PC-3 (cell line): ENCODE measurements at regions not wholly inside any gene's neighbourhood (a gene's known extent, or its start where the extent isn't known, plus 50 kb on each side); places are given as distances from the start of the nearest gene placed in this dataset.

ENCODE experiments used
- ATAC-seq: fragments of 200-7000 bp; cut with Tn5 transposase; 2 replicates; pipeline ENCODE4 v1.9.1; 2020; ENCODE audit warnings: mild to moderate bottlenecking, moderate library complexity
- BruUV-seq: library from RNA; stranded (reverse); fragments of 400-500 nt; replicated peaks from 2 replicates; lab custom pipeline; 2021; lab: Mats Ljungman, UMichigan
- CTCF ChIA-PET: fragments of 300-600 bp; sonication (Branson Sonifier 250); formaldehyde crosslinking; loops from one replicate; lab custom pipeline; 2022; ENCODE audit warnings: antibody characterized with exemption; lab: Charles Lee
- POLR2A ChIA-PET: fragments of 300-600 bp; sonication (Branson Sonifier 250); formaldehyde crosslinking; loops from one replicate; lab custom pipeline; 2022; ENCODE audit warnings: antibody characterized with exemption; ENCODE audit not compliant: unreplicated experiment; lab: Charles Lee
- DNase-seq: peaks from one replicate; pipeline ENCODE4 v3.0.0-alpha.2; 2015
- H2AFZ ChIP-seq: fragments of 300-600 bp; sonication (generic); 2 replicates; pipeline ENCODE4 v1.6.0; 2016; ENCODE audit warnings: antibody characterized with exemption, low read length
- H3F3A ChIP-seq: fragments of 300-600 bp; sonication (generic); one replicate; pipeline ENCODE4 v1.6.0; 2017; ENCODE audit warnings: antibody characterized with exemption, low read length, control low read depth, mild to moderate bottlenecking; ENCODE audit not compliant: unreplicated experiment
- H3K27ac ChIP-seq: fragments of 300-600 bp; sonication (generic); 2 replicates; pipeline ENCODE4 v1.5.1; 2016; ENCODE audit warnings: mild to moderate bottlenecking, low read length
- H3K27me3 ChIP-seq: fragments of 300-600 bp; sonication (generic); 2 replicates; pipeline ENCODE4 v1.6.1; 2016; ENCODE audit warnings: low read length, mixed read lengths
- H3K36me3 ChIP-seq: fragments of 300-600 bp; sonication (generic); 2 replicates; pipeline ENCODE4 v1.6.1; 2016; ENCODE audit warnings: low read depth, mixed run types, low read length, mixed read lengths
- H3K4me1 ChIP-seq: fragments of 300-600 bp; sonication (generic); 2 replicates; pipeline ENCODE4 v1.5.1; 2016; ENCODE audit warnings: low read length; ENCODE audit not compliant: insufficient read depth
- H3K4me2 ChIP-seq: fragments of 300-600 bp; sonication (generic); 2 replicates; pipeline ENCODE4 v1.6.0; 2016; ENCODE audit warnings: low read length
- H3K4me3 ChIP-seq: fragments of 300-600 bp; sonication (generic); 2 replicates; pipeline ENCODE4 v1.5.1; 2016; ENCODE audit warnings: mild to moderate bottlenecking, low read length, mixed read lengths
- H3K79me2 ChIP-seq: fragments of 300-600 bp; sonication (generic); 2 replicates; pipeline ENCODE4 v1.6.1; 2017; ENCODE audit warnings: low read length, mixed read lengths
- H3K9ac ChIP-seq: fragments of 300-600 bp; sonication (generic); 2 replicates; pipeline ENCODE4 v1.6.0; 2016; ENCODE audit warnings: mild to moderate bottlenecking, low read length
- H3K9me2 ChIP-seq: fragments of 300-600 bp; sonication (generic); replicated peaks from 2 replicates; pipeline ENCODE4 v1.6.1; 2016; ENCODE audit warnings: mixed run types, low read length, mixed read lengths
- H3K9me3 ChIP-seq: fragments of 300-600 bp; sonication (generic); 2 replicates; pipeline ENCODE4 v1.6.1; 2016; ENCODE audit warnings: low read length, mixed read lengths
- H4K20me1 ChIP-seq: fragments of 300-600 bp; sonication (generic); 2 replicates; pipeline ENCODE4 v1.6.1; 2016; ENCODE audit warnings: low read length, mixed read lengths
- EZH2 ChIP-seq: fragments of 300-600 bp; sonication (generic); IDR thresholded peaks from one replicate; pipeline ENCODE4 v1.6.1; 2017; ENCODE audit warnings: antibody characterized with exemption, mild to moderate bottlenecking, low read length; ENCODE audit not compliant: unreplicated experiment
- EZH2phosphoT487 ChIP-seq: fragments of 300-600 bp; sonication (generic); IDR thresholded peaks from 2 replicates; pipeline ENCODE4 v1.6.1; 2018; ENCODE audit warnings: mild to moderate bottlenecking, antibody characterized with exemption, low read length, borderline replicate concordance
- intact Hi-C: fragments of 100-400 bp; cut with micrococcal nuclease; formaldehyde crosslinking; loops from 2 replicates; pipeline ENCODE4 v1.9.0; 2023
- TF ChIP-seq, protein P1 (sequence below): fragments of 300-600 bp; sonication (generic); conservative IDR thresholded peaks from 2 replicates; pipeline ENCODE4 v1.5.1; 2017; ENCODE audit warnings: antibody characterized with exemption, low read depth, mild to moderate bottlenecking, low read length

DNA sequence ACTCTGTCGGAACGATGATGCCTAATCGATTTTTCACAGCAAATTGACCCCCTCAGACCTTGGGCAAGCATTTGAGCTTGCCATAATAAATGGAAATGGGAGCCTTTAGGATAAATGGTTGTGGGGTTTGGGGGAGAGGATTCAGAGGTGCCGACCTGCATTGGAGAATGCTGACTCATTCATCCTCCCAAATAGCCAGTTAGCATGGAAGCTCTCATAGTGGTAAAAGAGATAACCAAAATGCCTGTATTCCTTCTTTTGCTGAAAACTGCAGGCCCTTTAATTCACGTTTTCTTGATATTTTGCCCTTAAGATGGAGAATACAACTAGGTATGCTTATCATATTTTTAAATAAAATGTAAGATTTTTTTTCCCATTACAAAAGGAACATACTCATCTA is 392.6 kb upstream of the DEPDC1 start:
- peaks cover 8% of the 10 kb centered on the region; the same call in 1 of the 2 replicates for H3K27me3 ChIP-seq
- H3K9me3 ChIP-seq: no peaks in the 10 kb centered on the region
- no peak overlapping the region for H3K27ac ChIP-seq
- H3K79me2 ChIP-seq: no peaks in the 10 kb centered on the region
- no peak overlapping the region for H2AFZ ChIP-seq
- DNase-seq (no peak), ATAC-seq (no peak)
- BruUV-seq: no TSS peak
- H3F3A ChIP-seq: no peaks in the 10 kb centered on the region
- no peak overlapping the region for H3K4me3 ChIP-seq
- no peak for TF ChIP-seq EZH2phosphoT487
- TF ChIP-seq, protein P1, sequence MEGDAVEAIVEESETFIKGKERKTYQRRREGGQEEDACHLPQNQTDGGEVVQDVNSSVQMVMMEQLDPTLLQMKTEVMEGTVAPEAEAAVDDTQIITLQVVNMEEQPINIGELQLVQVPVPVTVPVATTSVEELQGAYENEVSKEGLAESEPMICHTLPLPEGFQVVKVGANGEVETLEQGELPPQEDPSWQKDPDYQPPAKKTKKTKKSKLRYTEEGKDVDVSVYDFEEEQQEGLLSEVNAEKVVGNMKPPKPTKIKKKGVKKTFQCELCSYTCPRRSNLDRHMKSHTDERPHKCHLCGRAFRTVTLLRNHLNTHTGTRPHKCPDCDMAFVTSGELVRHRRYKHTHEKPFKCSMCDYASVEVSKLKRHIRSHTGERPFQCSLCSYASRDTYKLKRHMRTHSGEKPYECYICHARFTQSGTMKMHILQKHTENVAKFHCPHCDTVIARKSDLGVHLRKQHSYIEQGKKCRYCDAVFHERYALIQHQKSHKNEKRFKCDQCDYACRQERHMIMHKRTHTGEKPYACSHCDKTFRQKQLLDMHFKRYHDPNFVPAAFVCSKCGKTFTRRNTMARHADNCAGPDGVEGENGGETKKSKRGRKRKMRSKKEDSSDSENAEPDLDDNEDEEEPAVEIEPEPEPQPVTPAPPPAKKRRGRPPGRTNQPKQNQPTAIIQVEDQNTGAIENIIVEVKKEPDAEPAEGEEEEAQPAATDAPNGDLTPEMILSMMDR: no peak
- TF ChIP-seq EZH2: no peak
- no peaks in the 10 kb centered on the region for H3K4me1 ChIP-seq
- intact Hi-C loops: no loop called here
- no peaks in the 10 kb centered on the region for H3K9me2 ChIP-seq
- no peaks in the 10 kb centered on the region for H4K20me1 ChIP-seq
- H3K36me3 ChIP-seq: no peaks in the 10 kb centered on the region
- no peak overlapping the region for H3K4me2 ChIP-seq
- ChIA-PET POLR2A (no interaction called here), CTCF (no interaction called here)
- no peak overlapping the region for H3K9ac ChIP-seq

DNA sequence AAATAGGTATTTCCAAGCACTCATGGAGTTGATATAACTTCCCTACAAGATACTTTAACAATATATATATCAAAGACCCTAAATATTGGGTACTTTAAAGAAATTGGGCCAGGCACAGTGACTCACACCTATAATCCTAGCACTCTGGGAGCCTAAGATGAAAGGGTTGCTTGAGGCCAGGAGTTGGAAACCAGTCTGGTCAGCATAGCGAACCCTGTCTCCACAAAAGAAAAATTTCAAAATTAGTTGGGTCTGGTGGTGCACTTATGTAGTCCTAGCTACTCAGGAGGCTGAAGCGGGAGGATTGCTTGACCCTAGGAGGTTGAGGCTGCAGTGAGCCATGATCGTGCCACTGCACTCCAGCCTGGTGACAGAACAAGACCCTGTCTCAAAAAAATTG is 393.9 kb upstream of the DEPDC1 start:
- Histone ChIP-seq H3K9ac (no peak overlapping the region), H3K36me3 (no peaks in the 10 kb centered on the region), H3K9me2 (no peaks in the 10 kb centered on the region), H3K27me3 (peaks cover 8% of the 10 kb centered on the region; the same call in 1 of the 2 replicates), H3K27ac (no peak overlapping the region), H4K20me1 (no peaks in the 10 kb centered on the region), H3K9me3 (no peaks in the 10 kb centered on the region), H2AFZ (no peak overlapping the region), H3K79me2 (no peaks in the 10 kb centered on the region), H3F3A (no peaks in the 10 kb centered on the region), H3K4me3 (no peak overlapping the region), H3K4me1 (no peaks in the 10 kb centered on the region), H3K4me2 (no peak overlapping the region)
- BruUV-seq: no TSS peak
- no peak for ATAC-seq
- intact Hi-C loops: no loop called here
- ChIA-PET POLR2A (no interaction called here), CTCF (no interaction called here)
- TF ChIP-seq, protein P1: no peak
- TF ChIP-seq EZH2phosphoT487 (no peak), EZH2 (no peak)
- DNase-seq: no peak

DNA sequence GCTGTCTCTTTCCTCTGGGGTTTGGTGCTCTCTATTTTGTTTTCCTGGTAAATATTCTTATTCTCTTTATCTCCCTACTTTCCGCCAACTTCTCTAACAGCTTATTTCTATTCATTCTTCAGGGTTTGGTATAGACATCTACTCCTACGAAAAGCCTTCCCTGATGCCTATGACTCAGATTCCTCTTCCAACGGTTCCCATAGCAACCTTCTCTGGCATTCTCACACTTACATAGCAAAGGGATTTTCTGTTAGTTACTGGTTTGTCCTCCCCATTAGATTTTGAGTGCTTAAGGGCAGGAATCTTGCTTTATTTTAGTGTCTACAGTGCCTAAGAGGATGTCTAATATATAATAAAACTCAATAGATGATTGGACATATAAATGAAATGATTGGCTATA is 407.6 kb upstream of the DEPDC1 start:
- Histone ChIP-seq H3F3A (no peaks in the 10 kb centered on the region), H4K20me1 (no peaks in the 10 kb centered on the region), H2AFZ (no peak overlapping the region), H3K79me2 (no peaks in the 10 kb centered on the region), H3K9me3 (no peaks in the 10 kb centered on the region), H3K36me3 (no peaks in the 10 kb centered on the region), H3K27me3 (peaks cover 4% of the 10 kb centered on the region; the same call in 1 of the 2 replicates), H3K9me2 (no peaks in the 10 kb centered on the region), H3K27ac (no peak overlapping the region), H3K4me2 (no peak overlapping the region), H3K4me3 (no peak overlapping the region), H3K9ac (no peak overlapping the region), H3K4me1 (no peaks in the 10 kb centered on the region)
- TF ChIP-seq, protein P1: no peak
- TF ChIP-seq EZH2phosphoT487 (no peak), EZH2 (no peak)
- intact Hi-C loops: no loop called here
- DNase-seq (no peak), ATAC-seq (no peak)
- ChIA-PET POLR2A (no interaction called here), CTCF (no interaction called here)
- BruUV-seq: no TSS peak
